Ascending aorta (tissue), 2 donors: ENCODE measurements at regions not wholly inside any gene's neighbourhood (a gene's known extent, or its start where the extent isn't known, plus 50 kb on each side); places are given as distances from the start of the nearest gene placed in this dataset.

Experiments
- DNase-seq, 2 donors: peaks; one replicate each; pipeline ENCODE4 v3.0.0-alpha.2; 2019; ENCODE audit warnings: low spot score in 2 of 2
- H3K27ac ChIP-seq, 2 donors: fragments of 200-600 bp; sonication (generic); one replicate each; pipeline ENCODE4 v1.5.1; 2016 to 2017; ENCODE audit warnings: mild to moderate bottlenecking in 1 of 2
- H3K27me3 ChIP-seq: fragments of 200-600 bp; sonication (generic); one replicate; pipeline ENCODE4 v1.5.1; 2017
- H3K36me3 ChIP-seq, 2 donors: fragments of 200-600 bp; sonication (generic); one replicate each; pipeline ENCODE4 v1.5.1; 2016
- H3K4me1 ChIP-seq, 2 donors: fragments of 200-600 bp; sonication (generic); one replicate each; pipeline ENCODE4 v1.5.1; 2016 to 2017; ENCODE audit warnings: mild to moderate bottlenecking in 1 of 2
- H3K4me3 ChIP-seq, 2 donors: fragments of 200-600 bp; sonication (generic); one replicate each; pipeline ENCODE4 v1.5.1; 2016 to 2017; ENCODE audit warnings: mild to moderate bottlenecking in 1 of 2
- H3K9me3 ChIP-seq, 2 donors: fragments of 200-600 bp; sonication (generic); one replicate each; pipeline ENCODE4 v1.5.1; 2016
- intact Hi-C: fragments of 100-400 bp; cut with DNase I; formaldehyde crosslinking; loops from one replicate; pipeline ENCODE4 v1.15.1; 2023
- TF ChIP-seq, protein P1 (sequence below), 3 experiments: fragments of 200-600 bp in 2 of 3; fragments of 450-650 bp in 1 of 3; sonication (generic) in 2 of 3; IDR thresholded peaks; one replicate each; pipeline ENCODE4 v1.5.1; 2016 to 2019; ENCODE audit warnings: antibody characterized with exemption in 3 of 3, mild to moderate bottlenecking in 1 of 3, moderate library complexity in 1 of 3

DNA sequence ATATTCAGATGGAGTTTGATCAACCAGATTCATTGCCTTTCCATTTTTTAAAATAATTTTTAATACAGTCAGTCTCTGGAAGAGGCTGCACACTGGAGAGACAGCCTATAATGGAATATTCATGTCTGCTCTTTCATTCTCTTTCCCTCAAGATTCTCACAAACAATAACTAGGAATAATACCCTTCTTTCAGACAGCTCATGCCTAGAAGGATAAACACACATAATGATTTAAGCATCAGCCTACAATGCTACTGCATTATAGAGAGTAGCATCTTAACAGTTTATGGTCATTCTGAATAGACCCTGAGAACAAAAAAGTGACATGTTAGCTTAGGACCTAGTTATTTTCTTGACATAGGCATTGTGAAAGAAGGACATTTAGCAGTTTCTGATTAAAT is 1692.3 kb downstream of the GRIK2 start:
- no peaks in the 10 kb centered on the region for H3K27me3 ChIP-seq
- TF ChIP-seq, protein P1, sequence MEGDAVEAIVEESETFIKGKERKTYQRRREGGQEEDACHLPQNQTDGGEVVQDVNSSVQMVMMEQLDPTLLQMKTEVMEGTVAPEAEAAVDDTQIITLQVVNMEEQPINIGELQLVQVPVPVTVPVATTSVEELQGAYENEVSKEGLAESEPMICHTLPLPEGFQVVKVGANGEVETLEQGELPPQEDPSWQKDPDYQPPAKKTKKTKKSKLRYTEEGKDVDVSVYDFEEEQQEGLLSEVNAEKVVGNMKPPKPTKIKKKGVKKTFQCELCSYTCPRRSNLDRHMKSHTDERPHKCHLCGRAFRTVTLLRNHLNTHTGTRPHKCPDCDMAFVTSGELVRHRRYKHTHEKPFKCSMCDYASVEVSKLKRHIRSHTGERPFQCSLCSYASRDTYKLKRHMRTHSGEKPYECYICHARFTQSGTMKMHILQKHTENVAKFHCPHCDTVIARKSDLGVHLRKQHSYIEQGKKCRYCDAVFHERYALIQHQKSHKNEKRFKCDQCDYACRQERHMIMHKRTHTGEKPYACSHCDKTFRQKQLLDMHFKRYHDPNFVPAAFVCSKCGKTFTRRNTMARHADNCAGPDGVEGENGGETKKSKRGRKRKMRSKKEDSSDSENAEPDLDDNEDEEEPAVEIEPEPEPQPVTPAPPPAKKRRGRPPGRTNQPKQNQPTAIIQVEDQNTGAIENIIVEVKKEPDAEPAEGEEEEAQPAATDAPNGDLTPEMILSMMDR (IDR thresholded peaks at IDR 0.05): no peak
- no peak overlapping the region for H3K4me3 ChIP-seq
- H3K27ac ChIP-seq: no peak overlapping the region
- intact Hi-C loops: no loop called here
- DNase-seq: no peak
- no peaks in the 10 kb centered on the region for H3K9me3 ChIP-seq
- H3K36me3 ChIP-seq: no peaks in the 10 kb centered on the region
- H3K4me1 ChIP-seq: no peaks in the 10 kb centered on the region

DNA sequence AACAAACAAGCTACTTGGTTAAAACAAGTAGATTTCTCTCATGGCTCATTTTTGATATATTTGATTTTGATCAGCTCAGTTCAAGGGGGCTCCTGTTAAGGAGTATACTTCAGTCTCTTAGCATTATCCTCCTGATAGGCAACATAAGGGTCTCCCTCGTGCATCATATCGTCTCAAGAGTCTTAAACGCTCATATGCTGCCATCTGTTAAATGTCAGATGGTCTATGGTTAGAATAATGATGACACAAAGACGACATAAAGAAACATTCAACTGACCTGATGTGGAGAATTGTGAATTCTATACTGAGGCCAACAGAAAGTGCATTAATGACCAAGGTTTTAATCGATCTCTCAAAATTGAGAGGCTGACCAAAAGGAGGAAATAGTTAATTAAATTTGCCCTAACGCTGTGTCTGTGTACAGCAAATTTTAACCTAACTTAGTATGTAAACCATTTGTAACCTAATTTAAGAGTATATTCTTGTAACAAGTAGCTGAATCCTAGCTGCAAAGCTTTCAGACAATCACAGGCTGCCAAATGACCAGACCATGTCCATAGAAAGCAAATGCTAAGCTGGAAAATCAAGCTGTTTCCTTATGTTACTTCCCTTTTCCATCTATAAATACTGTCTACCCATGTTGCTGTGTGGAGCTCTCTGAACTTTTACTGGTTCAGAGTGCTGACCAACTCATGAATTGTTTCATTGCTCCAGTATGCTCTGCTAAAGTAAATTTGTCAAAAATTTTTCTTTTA is 1688.5 kb downstream of the GRIK2 start:
- Histone ChIP-seq H3K36me3 (no peaks in the 10 kb centered on the region), H3K27ac (no peak overlapping the region), H3K9me3 (no peaks in the 10 kb centered on the region), H3K4me1 (no peaks in the 10 kb centered on the region), H3K4me3 (no peak overlapping the region), H3K27me3 (no peaks in the 10 kb centered on the region)
- TF ChIP-seq, protein P1 (IDR thresholded peaks at IDR 0.05): no peak
- intact Hi-C loops: no loop called here
- DNase-seq: no peak

DNA sequence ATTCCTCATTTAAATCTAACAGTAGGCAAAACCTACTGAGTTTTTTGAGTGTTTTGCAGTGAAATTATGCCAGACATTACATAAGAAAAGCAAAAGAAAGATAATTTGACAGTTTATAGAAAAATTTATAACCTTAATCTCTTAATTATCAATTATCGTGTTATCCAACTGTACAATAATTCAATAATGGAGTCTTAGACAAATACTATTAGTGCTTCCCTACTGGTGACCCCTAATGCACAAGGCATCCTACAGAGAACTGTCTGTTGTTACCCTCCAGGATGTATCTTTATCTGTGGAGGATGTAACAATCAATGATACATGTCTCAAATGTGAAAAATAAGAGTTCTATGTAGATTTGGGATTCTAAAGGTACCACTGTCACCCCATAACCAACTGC is 1687.6 kb downstream of the GRIK2 start:
- H3K36me3 ChIP-seq: no peaks in the 10 kb centered on the region
- no peaks in the 10 kb centered on the region for H3K9me3 ChIP-seq
- DNase-seq: no peak
- H3K27me3 ChIP-seq: no peaks in the 10 kb centered on the region
- intact Hi-C loops: no loop called here
- H3K4me1 ChIP-seq: no peaks in the 10 kb centered on the region
- no peak overlapping the region for H3K4me3 ChIP-seq
- TF ChIP-seq, protein P1 (IDR thresholded peaks at IDR 0.05): no peak
- no peak overlapping the region for H3K27ac ChIP-seq

DNA sequence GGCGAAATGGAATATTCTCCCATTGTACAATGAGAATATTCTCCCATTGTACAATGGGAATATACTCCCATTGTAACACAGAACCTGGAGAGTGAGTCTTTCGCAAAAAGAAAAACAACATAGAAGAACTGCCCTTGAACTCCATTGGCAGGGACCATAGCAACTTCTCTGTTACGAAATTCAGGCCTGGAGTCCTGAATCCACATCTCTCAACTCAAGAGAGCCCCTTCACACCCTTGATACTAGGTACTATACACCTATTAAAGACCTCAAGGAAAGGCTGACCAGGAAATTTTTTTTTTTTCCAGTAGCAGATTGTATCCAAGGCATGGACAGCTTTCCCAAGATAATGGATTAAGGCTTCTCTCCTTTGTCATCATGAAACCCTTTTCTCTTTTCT is 1687.0 kb downstream of the GRIK2 start:
- TF ChIP-seq, protein P1 (IDR thresholded peaks at IDR 0.05): no peak
- H3K9me3 ChIP-seq: no peaks in the 10 kb centered on the region
- H3K4me1 ChIP-seq: no peaks in the 10 kb centered on the region
- intact Hi-C loops: no loop called here
- H3K27me3 ChIP-seq: no peaks in the 10 kb centered on the region
- no peak for DNase-seq
- no peak overlapping the region for H3K4me3 ChIP-seq
- no peaks in the 10 kb centered on the region for H3K36me3 ChIP-seq
- H3K27ac ChIP-seq: no peak overlapping the region

DNA sequence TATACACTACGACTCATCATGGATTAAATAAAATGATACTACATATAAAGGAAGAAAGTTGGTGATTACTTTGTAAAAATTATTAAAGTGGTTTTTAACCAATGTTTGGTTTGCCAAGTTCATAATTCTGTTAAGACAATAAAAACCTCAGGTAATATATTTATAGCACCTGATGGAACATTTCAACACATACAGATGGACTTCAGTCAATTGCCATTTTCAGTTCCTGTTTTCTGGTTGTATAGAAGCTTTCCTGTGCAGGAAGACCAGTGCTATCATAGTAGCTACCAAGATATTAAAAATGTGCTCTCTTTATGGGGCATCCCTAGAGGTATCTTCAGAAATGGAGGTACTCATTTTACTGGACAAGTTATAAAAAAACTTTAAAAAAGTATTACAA is 1686.4 kb downstream of the GRIK2 start:
- DNase-seq: no peak
- Histone ChIP-seq H3K4me1 (no peaks in the 10 kb centered on the region), H3K4me3 (no peak overlapping the region), H3K27me3 (no peaks in the 10 kb centered on the region), H3K27ac (no peak overlapping the region), H3K9me3 (no peaks in the 10 kb centered on the region), H3K36me3 (no peaks in the 10 kb centered on the region)
- TF ChIP-seq, protein P1 (IDR thresholded peaks at IDR 0.05): no peak
- intact Hi-C loops: no loop called here

DNA sequence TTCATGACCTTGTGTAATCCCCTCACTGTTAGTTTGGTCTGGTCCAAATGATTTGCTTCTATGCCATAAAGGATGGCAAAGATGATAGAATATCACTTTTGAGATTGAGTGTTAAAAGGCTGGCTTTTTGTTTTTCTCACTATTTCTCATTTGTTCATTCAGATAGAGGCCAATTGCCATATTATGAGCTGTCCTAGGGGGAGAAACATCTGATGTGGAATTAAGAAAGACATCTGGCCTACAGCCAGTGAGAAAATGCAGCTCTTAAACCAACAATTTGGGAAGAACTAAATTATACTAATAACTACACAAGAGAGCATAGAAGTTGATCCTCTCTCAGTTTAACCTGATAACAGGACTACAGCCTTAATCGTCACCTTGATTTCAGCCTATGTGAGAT is 1668.6 kb downstream of the GRIK2 start:
- Histone ChIP-seq H3K27ac (no peak overlapping the region), H3K4me3 (no peak overlapping the region), H3K9me3 (peaks cover 3 to 4% of the 10 kb centered on the region in 2 donors), H3K4me1 (no peaks in the 10 kb centered on the region), H3K36me3 (no peaks in the 10 kb centered on the region), H3K27me3 (no peaks in the 10 kb centered on the region)
- DNase-seq: no peak
- intact Hi-C loops: no loop called here
- TF ChIP-seq, protein P1 (IDR thresholded peaks at IDR 0.05): no peak
